PC-9 (cell line): ENCODE measurements at regions not wholly inside any gene's neighbourhood (a gene's known extent, or its start where the extent isn't known, plus 50 kb on each side); places are given as distances from the start of the nearest gene placed in this dataset.

Experiments used
- BruUV-seq: library from RNA; stranded (reverse); fragments of 400-500 nt; replicated peaks from 2 replicates; lab custom pipeline; 2021; lab: Mats Ljungman, UMichigan
- CTCF ChIA-PET: fragments of 300-600 bp; sonication (Branson Sonifier 250); formaldehyde crosslinking; loops from one replicate; lab custom pipeline; 2022; ENCODE audit warnings: antibody characterized with exemption; lab: Charles Lee
- POLR2A ChIA-PET: fragments of 300-600 bp; sonication (Branson Sonifier 250); formaldehyde crosslinking; loops from one replicate; lab custom pipeline; 2022; ENCODE audit warnings: antibody characterized with exemption; ENCODE audit not compliant: unreplicated experiment; lab: Charles Lee
- DNase-seq, 2 experiments: peaks; one replicate each; pipeline versions ENCODE4 v3.0.0 to v3.0.0-alpha.2; 2015 to 2022; ENCODE audit warnings: mixed read lengths in 1 of 2
- H2AFZ ChIP-seq: fragments of 200-600 bp; sonication (generic); 2 replicates; pipeline ENCODE4 v1.8.1; 2017; ENCODE audit warnings: antibody characterized with exemption
- H3F3A ChIP-seq: fragments of 200-600 bp; sonication (generic); 2 replicates; pipeline ENCODE4 v1.8.1; 2017; ENCODE audit warnings: antibody characterized with exemption, mild to moderate bottlenecking, low read depth; ENCODE audit not compliant: insufficient read depth
- H3K27ac ChIP-seq: fragments of 200-600 bp; sonication (generic); 2 replicates; pipeline ENCODE4 v1.6.1; 2016; ENCODE audit warnings: mixed run types
- H3K27me3 ChIP-seq: fragments of 200-600 bp; sonication (generic); 2 replicates; pipeline ENCODE4 v1.6.1; 2016; ENCODE audit warnings: low read depth, mixed run types; ENCODE audit not compliant: insufficient read depth
- H3K36me3 ChIP-seq: fragments of 200-600 bp; sonication (generic); 2 replicates; pipeline ENCODE4 v1.6.1; 2016; ENCODE audit warnings: low read depth, mixed run types
- H3K4me1 ChIP-seq: fragments of 200-600 bp; sonication (generic); replicated peaks from 2 replicates; pipeline ENCODE4 v1.6.1; 2016; ENCODE audit warnings: mixed run types; ENCODE audit not compliant: insufficient read depth
- H3K4me2 ChIP-seq: fragments of 200-600 bp; sonication (generic); 2 replicates; pipeline ENCODE4 v1.6.1; 2017; ENCODE audit warnings: mixed run types
- H3K4me3 ChIP-seq: fragments of 200-600 bp; sonication (generic); 2 replicates; pipeline ENCODE4 v1.6.1; 2016; ENCODE audit warnings: mixed run types
- H3K79me2 ChIP-seq: fragments of 200-600 bp; sonication (generic); 2 replicates; pipeline ENCODE4 v1.6.1; 2017; ENCODE audit warnings: low read depth, mixed run types
- H3K9me2 ChIP-seq: fragments of 200-600 bp; sonication (generic); 2 replicates; pipeline ENCODE4 v1.8.1; 2017; ENCODE audit warnings: mild to moderate bottlenecking; ENCODE audit not compliant: insufficient read depth
- H3K9me3 ChIP-seq: fragments of 200-600 bp; sonication (generic); 2 replicates; pipeline ENCODE4 v1.8.1; 2016; ENCODE audit warnings: low read depth; ENCODE audit not compliant: insufficient read depth
- H4K20me1 ChIP-seq: fragments of 200-600 bp; sonication (generic); 2 replicates; pipeline ENCODE4 v1.8.1; 2017; ENCODE audit not compliant: insufficient read depth
- EZH2 ChIP-seq: fragments of 200-600 bp; sonication (generic); IDR thresholded peaks from 2 replicates; pipeline ENCODE4 v1.8.0; 2017; ENCODE audit warnings: antibody characterized with exemption, low read depth
- intact Hi-C: fragments of 100-400 bp; cut with micrococcal nuclease; formaldehyde crosslinking; loops from one replicate; pipeline ENCODE4 v1.10.0; 2022; ENCODE audit not compliant: unreplicated experiment
- TF ChIP-seq, protein P1 (sequence below): fragments of 200-600 bp; sonication (generic); conservative IDR thresholded peaks from 2 replicates; pipeline ENCODE4 v1.6.1; 2017; ENCODE audit warnings: mixed run types, antibody characterized with exemption, mild to moderate bottlenecking, moderate library complexity

DNA sequence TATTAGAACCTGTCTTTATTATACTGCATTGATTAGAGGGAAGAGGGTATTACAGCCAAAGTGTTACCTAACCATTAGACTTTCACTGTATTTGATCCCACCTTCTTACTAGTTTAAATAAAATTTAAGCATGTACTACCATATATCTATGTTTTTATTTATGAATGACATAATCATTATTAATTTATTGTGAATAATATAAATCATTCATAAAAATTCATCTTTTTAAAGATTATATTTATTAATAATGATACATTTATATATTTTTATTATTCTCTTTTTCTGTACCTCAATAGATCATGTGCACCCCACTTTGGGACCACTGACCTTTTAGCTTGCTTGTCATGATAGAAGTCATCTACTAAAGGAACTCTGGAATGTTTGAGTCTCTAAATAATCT, 223.5 kb upstream of the MARCKS start:
- ChIA-PET CTCF (no interaction called here), POLR2A (no interaction called here)
- Histone ChIP-seq H3K4me1 (peaks cover 68% of the 10 kb centered on the region), H3K36me3 (no peaks in the 10 kb centered on the region), H3K27me3 (no peaks in the 10 kb centered on the region), H3K9me3 (peaks cover 3% of the 10 kb centered on the region; the same call in 1 of the 2 replicates), H3K79me2 (no peaks in the 10 kb centered on the region), H4K20me1 (no peaks in the 10 kb centered on the region), H3F3A (peaks cover 36% of the 10 kb centered on the region), H2AFZ (no peak overlapping the region), H3K4me2 (peak overlapping the region; percentile 78), H3K4me3 (no peak overlapping the region), H3K9me2 (no peaks in the 10 kb centered on the region), H3K27ac (peak overlapping the region; percentile 99)
- no peak for DNase-seq
- BruUV-seq = no TSS peak
- intact Hi-C loops = loop anchor here (2.0 to 5.0 kb wide), 4 partner anchors 71 to 221 kb away; no protein-coding TSS in a partner anchor
- no peak for TF ChIP-seq EZH2
- TF ChIP-seq, protein P1, sequence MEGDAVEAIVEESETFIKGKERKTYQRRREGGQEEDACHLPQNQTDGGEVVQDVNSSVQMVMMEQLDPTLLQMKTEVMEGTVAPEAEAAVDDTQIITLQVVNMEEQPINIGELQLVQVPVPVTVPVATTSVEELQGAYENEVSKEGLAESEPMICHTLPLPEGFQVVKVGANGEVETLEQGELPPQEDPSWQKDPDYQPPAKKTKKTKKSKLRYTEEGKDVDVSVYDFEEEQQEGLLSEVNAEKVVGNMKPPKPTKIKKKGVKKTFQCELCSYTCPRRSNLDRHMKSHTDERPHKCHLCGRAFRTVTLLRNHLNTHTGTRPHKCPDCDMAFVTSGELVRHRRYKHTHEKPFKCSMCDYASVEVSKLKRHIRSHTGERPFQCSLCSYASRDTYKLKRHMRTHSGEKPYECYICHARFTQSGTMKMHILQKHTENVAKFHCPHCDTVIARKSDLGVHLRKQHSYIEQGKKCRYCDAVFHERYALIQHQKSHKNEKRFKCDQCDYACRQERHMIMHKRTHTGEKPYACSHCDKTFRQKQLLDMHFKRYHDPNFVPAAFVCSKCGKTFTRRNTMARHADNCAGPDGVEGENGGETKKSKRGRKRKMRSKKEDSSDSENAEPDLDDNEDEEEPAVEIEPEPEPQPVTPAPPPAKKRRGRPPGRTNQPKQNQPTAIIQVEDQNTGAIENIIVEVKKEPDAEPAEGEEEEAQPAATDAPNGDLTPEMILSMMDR = no peak

DNA sequence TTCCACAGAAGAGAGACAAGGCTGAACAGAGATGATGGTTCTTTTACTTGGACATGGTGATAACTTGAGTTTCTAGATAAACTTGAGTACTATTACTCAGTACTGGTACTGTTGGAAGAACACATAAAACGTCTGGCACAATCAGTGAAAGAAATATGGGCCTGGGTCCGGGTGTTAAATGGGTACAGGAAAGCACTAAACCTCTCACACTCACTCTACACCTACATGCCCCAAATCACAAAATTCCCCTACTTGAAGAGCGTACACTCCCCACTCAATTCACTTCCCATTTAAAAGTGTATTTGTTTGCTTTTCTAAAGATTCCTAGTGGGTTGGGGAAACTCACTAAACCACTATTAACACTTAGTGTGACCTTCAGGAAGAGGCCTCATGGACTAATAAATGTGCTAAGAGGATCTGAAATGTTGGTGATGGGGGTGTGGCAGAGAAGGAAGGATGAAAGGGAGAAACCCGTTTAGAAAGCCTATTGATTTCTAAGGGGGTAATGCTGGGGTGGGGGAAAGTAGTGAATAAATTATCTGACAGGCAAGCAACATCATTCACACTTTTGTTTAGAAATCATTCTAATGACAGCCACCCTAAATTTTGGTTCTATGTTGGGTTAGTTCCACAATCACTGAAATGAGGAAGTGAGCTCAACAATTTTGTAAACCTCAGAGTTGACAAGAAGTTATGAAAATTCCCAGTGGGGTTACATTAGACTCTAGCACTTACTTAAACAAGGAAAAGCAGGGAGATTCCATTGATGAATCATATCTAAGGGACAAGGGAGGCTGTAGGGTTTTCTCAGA, 222.6 kb upstream of the MARCKS start:
- Histone ChIP-seq H3K27ac (peak overlapping the region; percentile 99), H2AFZ (peak overlapping the region; percentile 24; the same call in 1 of the 2 replicates), H3K4me1 (peaks cover 68% of the 10 kb centered on the region), H3K9me3 (peaks cover 3% of the 10 kb centered on the region; the same call in 1 of the 2 replicates), H3K27me3 (no peaks in the 10 kb centered on the region), H3K4me3 (no peak overlapping the region), H3F3A (peaks cover 36% of the 10 kb centered on the region), H3K9me2 (no peaks in the 10 kb centered on the region), H3K36me3 (no peaks in the 10 kb centered on the region), H3K79me2 (no peaks in the 10 kb centered on the region), H4K20me1 (no peaks in the 10 kb centered on the region), H3K4me2 (peak overlapping the region; percentile 16; the same call in 1 of the 2 replicates)
- no TSS peak for BruUV-seq
- ChIA-PET CTCF (no interaction called here), POLR2A (no interaction called here)
- no peak for TF ChIP-seq EZH2
- TF ChIP-seq, protein P1 = no peak
- intact Hi-C loops = loop anchor here (5.0 kb wide), 3 partner anchors 72 to 222 kb away; no protein-coding TSS in a partner anchor
- peak in 1 of 2 experiments; percentile 82 for DNase-seq

DNA sequence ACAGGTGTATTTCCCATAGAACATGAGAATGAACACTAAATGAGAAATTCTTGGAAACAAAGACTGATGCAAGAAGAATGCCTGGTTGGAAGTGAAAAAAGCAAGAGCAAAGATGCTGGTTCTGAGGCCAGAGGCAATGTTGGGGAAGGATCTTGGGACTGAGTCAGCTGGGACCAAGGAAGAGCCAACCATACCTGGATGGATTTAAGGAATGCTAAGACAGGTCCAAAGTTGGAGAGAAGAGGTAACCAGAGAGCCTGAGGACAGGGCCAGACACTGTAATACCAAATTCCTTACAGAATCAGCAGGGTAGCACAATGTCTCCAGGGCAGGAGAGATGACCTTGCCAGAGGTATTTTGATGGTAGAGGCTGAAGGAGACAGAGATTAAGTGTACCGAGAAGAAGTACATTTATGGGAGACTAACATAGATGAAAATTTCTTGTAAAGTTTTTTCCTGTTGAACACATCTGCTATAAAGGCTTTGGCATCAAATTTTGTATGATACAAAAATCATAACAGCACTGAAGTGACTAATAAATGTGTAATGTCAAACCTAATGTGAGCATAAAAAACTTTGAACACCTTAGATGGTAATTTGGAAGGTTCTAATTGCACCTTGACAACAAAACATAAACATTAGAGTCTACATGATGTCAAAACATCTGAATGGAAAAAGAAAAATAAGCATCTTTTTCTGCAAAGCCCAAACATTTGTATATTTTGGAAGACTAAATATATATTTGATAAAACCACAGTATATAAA, 221.7 kb upstream of the MARCKS start:
- no peaks in the 10 kb centered on the region for H4K20me1 ChIP-seq
- H3K4me1 ChIP-seq = peaks cover 60% of the 10 kb centered on the region
- ChIA-PET POLR2A (interaction anchor here (0.6 kb wide), 1 partner anchor 24 kb away, joined by 3 read pairs; no protein-coding TSS in a partner anchor), CTCF (no interaction called here)
- H3K4me3 ChIP-seq = no peak overlapping the region
- no peaks in the 10 kb centered on the region for H3K36me3 ChIP-seq
- intact Hi-C loops = no loop called here
- H3K4me2 ChIP-seq = peak overlapping the region; percentile 16; the same call in 1 of the 2 replicates
- TF ChIP-seq, protein P1 = no peak
- TF ChIP-seq EZH2 = no peak
- peaks cover 3% of the 10 kb centered on the region; the same call in 1 of the 2 replicates for H3K9me3 ChIP-seq
- H3K27me3 ChIP-seq = no peaks in the 10 kb centered on the region
- H3F3A ChIP-seq = peaks cover 36% of the 10 kb centered on the region
- H2AFZ ChIP-seq = peak overlapping the region; percentile 24; the same call in 1 of the 2 replicates
- H3K9me2 ChIP-seq = no peaks in the 10 kb centered on the region
- no peak for DNase-seq
- no TSS peak for BruUV-seq
- H3K27ac ChIP-seq = peak overlapping the region; percentile 99
- H3K79me2 ChIP-seq = no peaks in the 10 kb centered on the region
